ENCODE measurements at regions not wholly inside any gene's neighbourhood (a gene's known extent, or its start where the extent isn't known, plus 50 kb on each side); places are given as distances from the start of the nearest gene placed in this dataset.

DNA sequence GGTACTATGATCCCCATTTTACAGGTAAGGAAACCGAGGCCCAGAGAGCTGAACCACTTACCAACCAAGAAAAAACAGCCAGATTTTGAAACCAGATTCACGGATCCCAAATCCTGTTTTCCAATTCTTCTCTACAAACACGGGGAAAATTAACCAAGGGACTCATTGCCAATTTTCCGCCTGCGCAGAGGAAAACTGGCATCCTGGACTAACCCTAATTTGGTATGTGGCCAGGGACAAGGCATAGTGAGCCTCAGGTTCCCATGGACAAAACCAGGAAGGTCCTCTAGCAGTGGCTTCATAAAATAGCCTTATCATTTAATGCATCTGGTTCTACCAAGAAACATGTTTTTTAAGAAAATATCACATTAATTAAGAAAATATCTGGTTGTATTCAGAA, 517.3 kb downstream of the MED13L start:
- TF ChIP-seq EZH2phosphoT487 (IDR thresholded peaks at IDR 0.05; ENCODE audit: borderline replicate concordance) = no peak
- TF ChIP-seq, protein P1, sequence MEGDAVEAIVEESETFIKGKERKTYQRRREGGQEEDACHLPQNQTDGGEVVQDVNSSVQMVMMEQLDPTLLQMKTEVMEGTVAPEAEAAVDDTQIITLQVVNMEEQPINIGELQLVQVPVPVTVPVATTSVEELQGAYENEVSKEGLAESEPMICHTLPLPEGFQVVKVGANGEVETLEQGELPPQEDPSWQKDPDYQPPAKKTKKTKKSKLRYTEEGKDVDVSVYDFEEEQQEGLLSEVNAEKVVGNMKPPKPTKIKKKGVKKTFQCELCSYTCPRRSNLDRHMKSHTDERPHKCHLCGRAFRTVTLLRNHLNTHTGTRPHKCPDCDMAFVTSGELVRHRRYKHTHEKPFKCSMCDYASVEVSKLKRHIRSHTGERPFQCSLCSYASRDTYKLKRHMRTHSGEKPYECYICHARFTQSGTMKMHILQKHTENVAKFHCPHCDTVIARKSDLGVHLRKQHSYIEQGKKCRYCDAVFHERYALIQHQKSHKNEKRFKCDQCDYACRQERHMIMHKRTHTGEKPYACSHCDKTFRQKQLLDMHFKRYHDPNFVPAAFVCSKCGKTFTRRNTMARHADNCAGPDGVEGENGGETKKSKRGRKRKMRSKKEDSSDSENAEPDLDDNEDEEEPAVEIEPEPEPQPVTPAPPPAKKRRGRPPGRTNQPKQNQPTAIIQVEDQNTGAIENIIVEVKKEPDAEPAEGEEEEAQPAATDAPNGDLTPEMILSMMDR (conservative IDR thresholded peaks at IDR 0.05; ENCODE audit: low read length) = no peak
- no peaks in the 10 kb centered on the region for H3K4me1 ChIP-seq (ENCODE audit: insufficient read depth, low read length, poor library complexity, severe bottlenecking)
- H3K9me3 ChIP-seq (ENCODE audit: insufficient read depth, low read depth, low read length) = no peaks in the 10 kb centered on the region
- no peaks in the 10 kb centered on the region for H3K79me2 ChIP-seq (ENCODE audit: insufficient read depth, low read length)
- H3K27me3 ChIP-seq (ENCODE audit: insufficient read depth, low read length, poor library complexity, severe bottlenecking) = no peaks in the 10 kb centered on the region
- no peaks in the 10 kb centered on the region for H3K36me3 ChIP-seq (ENCODE audit: insufficient read depth, low read length)
- H3K9ac ChIP-seq (ENCODE audit: low read depth, low read length, poor library complexity, severe bottlenecking) = no peak overlapping the region
- no peak overlapping the region for H3K4me2 ChIP-seq (ENCODE audit: low read depth, low read length, poor library complexity, severe bottlenecking)
- no peak overlapping the region for H3K4me3 ChIP-seq (ENCODE audit: low read length, poor library complexity, severe bottlenecking)
- H3F3A ChIP-seq (ENCODE audit: low read depth) = no peaks in the 10 kb centered on the region
- no peaks in the 10 kb centered on the region for H4K20me1 ChIP-seq (ENCODE audit: insufficient read depth, low read length, poor library complexity, severe bottlenecking)
- no peaks in the 10 kb centered on the region for H3K9me2 ChIP-seq (replicated peaks; ENCODE audit: low read depth, low read length)
- no peak overlapping the region for H2AFZ ChIP-seq (ENCODE audit: low read length)

DNA sequence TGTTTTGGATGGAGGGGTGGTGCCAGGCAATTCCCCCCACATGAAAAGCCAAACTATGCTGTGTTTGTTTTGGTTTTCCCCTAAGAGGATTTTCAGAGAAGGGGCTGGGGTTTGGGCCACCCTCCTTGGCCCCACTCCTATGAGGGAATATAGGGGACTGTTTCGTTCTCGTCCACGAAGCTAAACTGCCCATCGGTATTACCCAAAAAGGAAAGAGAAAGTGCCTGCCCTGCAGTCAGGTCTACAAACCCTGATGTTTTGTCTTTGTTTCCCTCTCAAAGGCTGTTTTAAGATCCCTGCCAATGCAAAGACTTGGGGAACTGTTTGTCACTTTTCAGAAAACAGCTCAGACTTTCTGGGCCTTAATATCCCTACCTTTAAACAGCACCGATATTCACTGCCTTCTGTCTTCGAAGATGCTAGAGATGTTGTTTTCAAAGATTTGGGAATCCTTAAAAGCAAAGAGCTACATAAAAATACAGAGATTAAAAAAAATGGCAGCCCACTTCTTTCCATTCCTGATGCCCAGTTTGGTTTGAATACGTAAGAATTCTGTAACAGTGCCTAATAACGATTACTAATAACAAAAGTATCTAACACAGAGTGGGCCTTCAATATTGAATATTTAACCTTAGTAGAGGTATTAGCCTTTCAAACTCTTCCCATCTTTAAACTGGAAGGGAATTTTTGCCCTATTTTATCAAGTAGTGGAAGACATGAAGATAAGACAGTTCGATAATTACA, 518.4 kb downstream of the MED13L start:
- Histone ChIP-seq H3K4me3 (ENCODE audit: low read length, poor library complexity, severe bottlenecking) (no peak overlapping the region), H3K27me3 (ENCODE audit: insufficient read depth, low read length, poor library complexity, severe bottlenecking) (no peaks in the 10 kb centered on the region)

DNA sequence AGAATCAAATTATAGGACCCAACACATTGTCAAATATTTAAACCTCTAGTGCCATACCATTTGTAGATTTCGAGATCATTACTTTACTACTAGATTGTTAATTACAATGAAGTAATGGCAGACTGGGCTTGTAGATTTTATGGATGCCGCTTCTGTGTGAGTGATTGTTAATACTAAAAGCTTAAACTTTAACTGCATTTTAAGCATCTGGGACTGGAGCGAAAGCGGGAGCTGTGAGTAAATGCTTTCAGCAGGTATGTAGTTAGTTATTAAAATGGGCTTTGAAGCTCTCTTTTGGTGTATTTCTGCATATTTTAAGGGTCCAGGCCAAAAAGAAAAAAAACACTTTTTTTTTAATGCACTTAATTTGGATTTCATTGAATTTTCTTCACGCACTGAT, 519.3 kb downstream of the MED13L start:
- H3K36me3 ChIP-seq (ENCODE audit: insufficient read depth, low read length) = no peaks in the 10 kb centered on the region
- no peaks in the 10 kb centered on the region for H3F3A ChIP-seq (ENCODE audit: low read depth)
- TF ChIP-seq, protein P1 (conservative IDR thresholded peaks at IDR 0.05; ENCODE audit: low read length) = no peak
- TF ChIP-seq EZH2phosphoT487 (IDR thresholded peaks at IDR 0.05; ENCODE audit: borderline replicate concordance) = no peak
- H3K27me3 ChIP-seq (ENCODE audit: insufficient read depth, low read length, poor library complexity, severe bottlenecking) = no peaks in the 10 kb centered on the region
- no peak overlapping the region for H3K9ac ChIP-seq (ENCODE audit: low read depth, low read length, poor library complexity, severe bottlenecking)
- H4K20me1 ChIP-seq (ENCODE audit: insufficient read depth, low read length, poor library complexity, severe bottlenecking) = no peaks in the 10 kb centered on the region
- H3K4me1 ChIP-seq (ENCODE audit: insufficient read depth, low read length, poor library complexity, severe bottlenecking) = no peaks in the 10 kb centered on the region
- no peak overlapping the region for H3K4me3 ChIP-seq (ENCODE audit: low read length, poor library complexity, severe bottlenecking)
- no peak overlapping the region for H3K4me2 ChIP-seq (ENCODE audit: low read depth, low read length, poor library complexity, severe bottlenecking)
- H3K79me2 ChIP-seq (ENCODE audit: insufficient read depth, low read length) = no peaks in the 10 kb centered on the region
- no peaks in the 10 kb centered on the region for H3K9me2 ChIP-seq (replicated peaks; ENCODE audit: low read depth, low read length)
- H2AFZ ChIP-seq (ENCODE audit: low read length) = no peak overlapping the region
- no peaks in the 10 kb centered on the region for H3K9me3 ChIP-seq (ENCODE audit: insufficient read depth, low read depth, low read length)

More for the DNA sequence above, 518.4 kb downstream of the MED13L start:
- Histone ChIP-seq H3K4me1 (ENCODE audit: insufficient read depth, low read length, poor library complexity, severe bottlenecking) (no peaks in the 10 kb centered on the region), H3F3A (ENCODE audit: low read depth) (no peaks in the 10 kb centered on the region), H3K9me3 (ENCODE audit: insufficient read depth, low read depth, low read length) (no peaks in the 10 kb centered on the region), H3K36me3 (ENCODE audit: insufficient read depth, low read length) (no peaks in the 10 kb centered on the region), H3K79me2 (ENCODE audit: insufficient read depth, low read length) (no peaks in the 10 kb centered on the region), H3K9ac (ENCODE audit: low read depth, low read length, poor library complexity, severe bottlenecking) (no peak overlapping the region), H3K9me2 (replicated peaks; ENCODE audit: low read depth, low read length) (no peaks in the 10 kb centered on the region), H4K20me1 (ENCODE audit: insufficient read depth, low read length, poor library complexity, severe bottlenecking) (no peaks in the 10 kb centered on the region), H2AFZ (ENCODE audit: low read length) (no peak overlapping the region), H3K4me2 (ENCODE audit: low read depth, low read length, poor library complexity, severe bottlenecking) (no peak overlapping the region)
- TF ChIP-seq EZH2phosphoT487 (IDR thresholded peaks at IDR 0.05; ENCODE audit: borderline replicate concordance) = no peak
- TF ChIP-seq, protein P1 (conservative IDR thresholded peaks at IDR 0.05; ENCODE audit: low read length) = no peak

Data from Loucy (cell line).